Adrenal gland (tissue), 5 donors: ENCODE measurements at regions not wholly inside any gene's neighbourhood (a gene's known extent, or its start where the extent isn't known, plus 50 kb on each side); places are given as distances from the start of the nearest gene placed in this dataset.

Source experiments
- POLR2A ChIP-seq, 2 donors: fragments of 450-650 bp; IDR thresholded peaks; one replicate each; pipeline ENCODE4 v1.6.1; 2017; ENCODE audit warnings: antibody characterized with exemption in 2 of 2, mild to moderate bottlenecking in 2 of 2, moderate library complexity in 1 of 2
- TF ChIP-seq, protein P1 (sequence below), 6 experiments: fragments of 450-650 bp in 4 of 6; fragments of 200-600 bp in 2 of 6; sonication (generic) in 1 of 6; IDR thresholded peaks; 1 replicate in 5 of 6; 2 replicates in 1 of 6; pipeline versions ENCODE4 v1.5.1 to v1.8.0; 2016 to 2021; ENCODE audit warnings: antibody characterized with exemption in 6 of 6, mild to moderate bottlenecking in 2 of 6, moderate library complexity in 1 of 6
- donor health status: DM: no; HTN: no; CAD: no.

DNA sequence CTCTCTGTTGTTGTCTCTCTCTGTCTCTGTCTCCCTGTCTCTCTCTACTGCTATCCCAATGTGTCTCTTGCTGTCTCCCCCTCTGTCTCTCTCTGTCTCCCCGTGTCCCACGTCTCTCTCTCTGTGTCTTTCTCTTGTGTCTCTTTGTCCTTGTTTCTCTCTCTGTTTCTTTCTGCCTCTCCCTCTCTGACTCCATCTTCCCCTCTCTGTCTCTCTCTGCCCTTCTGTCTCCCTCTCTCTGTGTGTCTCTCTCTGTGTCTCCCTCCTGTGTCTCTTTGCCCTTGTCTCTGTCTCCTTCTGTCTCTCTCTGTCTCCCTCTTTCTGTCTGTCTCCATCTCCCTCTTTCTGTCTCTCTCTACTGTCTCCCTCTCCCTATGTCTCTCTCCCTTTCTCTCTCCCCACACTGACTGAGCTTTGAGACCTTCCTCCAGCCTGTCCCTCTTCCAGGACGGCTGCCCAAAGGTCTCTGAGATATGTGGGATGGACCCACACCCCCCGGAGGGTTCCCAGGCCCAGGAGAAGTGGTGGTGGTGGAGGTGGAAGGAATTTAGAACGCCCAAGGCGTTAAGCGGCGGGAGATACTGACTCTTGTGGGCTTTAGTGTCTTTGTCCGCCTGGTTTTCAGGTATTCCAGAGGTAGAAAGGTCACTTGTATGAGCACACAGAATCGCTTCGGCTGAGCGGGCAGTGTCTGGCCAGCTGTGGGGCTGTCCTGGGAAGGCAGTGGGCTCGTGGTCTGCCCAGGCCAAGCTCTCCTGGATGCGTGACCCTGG is 65.5 kb upstream of the CCND1 start:
- TF ChIP-seq, protein P1, sequence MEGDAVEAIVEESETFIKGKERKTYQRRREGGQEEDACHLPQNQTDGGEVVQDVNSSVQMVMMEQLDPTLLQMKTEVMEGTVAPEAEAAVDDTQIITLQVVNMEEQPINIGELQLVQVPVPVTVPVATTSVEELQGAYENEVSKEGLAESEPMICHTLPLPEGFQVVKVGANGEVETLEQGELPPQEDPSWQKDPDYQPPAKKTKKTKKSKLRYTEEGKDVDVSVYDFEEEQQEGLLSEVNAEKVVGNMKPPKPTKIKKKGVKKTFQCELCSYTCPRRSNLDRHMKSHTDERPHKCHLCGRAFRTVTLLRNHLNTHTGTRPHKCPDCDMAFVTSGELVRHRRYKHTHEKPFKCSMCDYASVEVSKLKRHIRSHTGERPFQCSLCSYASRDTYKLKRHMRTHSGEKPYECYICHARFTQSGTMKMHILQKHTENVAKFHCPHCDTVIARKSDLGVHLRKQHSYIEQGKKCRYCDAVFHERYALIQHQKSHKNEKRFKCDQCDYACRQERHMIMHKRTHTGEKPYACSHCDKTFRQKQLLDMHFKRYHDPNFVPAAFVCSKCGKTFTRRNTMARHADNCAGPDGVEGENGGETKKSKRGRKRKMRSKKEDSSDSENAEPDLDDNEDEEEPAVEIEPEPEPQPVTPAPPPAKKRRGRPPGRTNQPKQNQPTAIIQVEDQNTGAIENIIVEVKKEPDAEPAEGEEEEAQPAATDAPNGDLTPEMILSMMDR (IDR thresholded peaks at IDR 0.05) = no peak
- TF ChIP-seq POLR2A (IDR thresholded peaks at IDR 0.05) = no peak
